NCI-H460 (cell line): ENCODE measurements at regions not wholly inside any gene's neighbourhood (a gene's known extent, or its start where the extent isn't known, plus 50 kb on each side); places are given as distances from the start of the nearest gene placed in this dataset.

Source experiments
- DNase-seq: peaks from one replicate; pipeline ENCODE4 v3.0.0-alpha.2; 2016; ENCODE audit warnings: low read depth; ENCODE audit errors: extremely low read depth

DNA sequence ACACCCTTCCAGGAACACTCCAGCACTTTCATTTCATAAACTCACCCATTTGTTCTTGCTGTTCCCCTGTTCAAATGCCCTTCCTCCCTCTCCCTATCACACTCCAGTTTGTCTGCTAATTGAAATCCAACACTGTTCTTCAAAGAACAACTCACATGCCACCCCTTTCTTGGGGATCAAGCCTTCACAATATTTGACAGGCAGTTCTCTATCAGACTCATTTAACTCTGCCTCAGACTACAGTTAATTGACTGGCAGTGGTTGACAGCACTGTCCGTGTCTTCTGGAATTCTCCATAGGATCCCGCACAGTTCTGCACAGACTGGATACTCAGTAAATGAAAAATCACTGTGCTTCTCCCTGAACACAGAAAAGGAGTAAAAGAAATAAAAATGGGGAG lies 87.8 kb downstream of the PMP22 start:
- no peak for DNase-seq

DNA sequence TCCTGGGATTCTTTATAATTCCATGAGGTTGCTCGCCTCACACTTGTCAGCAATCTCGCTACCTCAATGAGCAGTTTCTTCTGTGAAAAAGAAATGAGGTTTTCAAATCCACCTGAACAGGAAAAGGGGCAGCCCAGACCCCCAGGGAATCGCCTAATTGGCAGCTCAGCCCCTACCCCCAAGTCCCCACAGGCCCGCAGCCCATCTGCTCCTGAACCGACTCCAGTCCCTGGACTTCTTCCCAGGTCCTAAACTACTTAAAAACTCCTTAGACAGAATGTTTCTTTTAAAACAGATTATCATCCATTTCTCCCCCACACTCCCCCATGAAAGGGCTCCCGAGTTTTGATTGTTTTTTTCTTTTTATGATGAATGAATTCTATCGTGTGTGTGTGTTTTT lies 89.8 kb downstream of the PMP22 start:
- no peak for DNase-seq

DNA sequence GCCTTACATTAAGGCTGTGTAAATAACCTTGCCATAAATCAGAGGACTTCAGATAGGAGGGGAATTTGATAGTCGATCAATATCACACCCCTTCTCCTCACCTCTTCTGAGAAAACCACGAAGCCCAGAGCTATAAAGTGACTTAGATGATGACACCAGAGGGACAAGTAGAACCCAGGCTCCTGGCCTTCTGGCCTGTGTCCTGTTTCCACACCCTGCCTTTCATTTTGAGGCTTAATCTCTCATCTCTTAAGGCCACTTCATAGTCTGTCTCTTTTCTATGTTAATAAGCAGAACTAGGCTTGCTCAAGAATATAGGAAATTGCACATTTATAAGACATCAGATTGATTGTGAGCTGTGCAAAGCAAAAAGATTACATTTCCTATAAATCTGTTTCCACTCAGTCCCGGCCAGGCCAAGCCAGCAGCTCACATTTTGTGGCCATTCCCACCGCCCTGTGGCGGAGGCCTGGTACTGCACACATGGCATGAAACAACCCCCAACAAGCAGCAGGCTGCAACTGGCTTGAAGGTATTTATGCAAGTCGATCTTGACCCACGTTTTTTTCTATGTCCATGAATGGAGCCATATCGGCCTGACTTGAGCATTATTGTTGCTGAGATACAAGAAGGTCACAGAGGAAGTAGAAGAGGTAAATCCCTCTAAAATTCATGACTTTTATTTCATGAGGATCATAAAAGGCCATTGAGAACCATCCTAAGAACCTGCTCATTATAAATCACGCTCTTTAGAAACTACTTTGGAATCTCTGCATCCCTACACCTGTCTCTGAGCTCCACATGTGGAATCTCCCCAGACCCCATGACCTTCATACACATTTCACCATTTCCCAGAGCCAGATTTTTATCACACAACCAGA lies 93.7 kb downstream of the PMP22 start:
- DNase-seq: peak; percentile 62

DNA sequence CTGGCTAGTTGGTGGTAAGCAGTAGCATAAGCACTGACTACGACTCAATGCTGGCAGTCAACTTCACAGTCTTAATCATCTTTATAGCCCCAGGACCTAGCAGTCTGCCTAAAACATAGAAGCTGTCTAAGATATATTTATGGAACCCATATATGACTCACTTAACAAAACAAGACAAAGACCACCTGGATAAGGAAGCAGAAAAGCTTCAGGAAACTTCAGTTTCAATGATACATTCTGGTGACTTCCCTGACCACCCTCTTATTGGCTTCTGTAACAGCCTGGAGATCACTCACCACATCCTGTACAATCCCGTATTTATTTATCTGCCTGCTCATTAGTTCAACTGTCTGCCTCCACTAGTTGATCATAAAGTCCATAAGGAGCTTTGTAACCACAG lies 95.5 kb downstream of the PMP22 start:
- no peak for DNase-seq

DNA sequence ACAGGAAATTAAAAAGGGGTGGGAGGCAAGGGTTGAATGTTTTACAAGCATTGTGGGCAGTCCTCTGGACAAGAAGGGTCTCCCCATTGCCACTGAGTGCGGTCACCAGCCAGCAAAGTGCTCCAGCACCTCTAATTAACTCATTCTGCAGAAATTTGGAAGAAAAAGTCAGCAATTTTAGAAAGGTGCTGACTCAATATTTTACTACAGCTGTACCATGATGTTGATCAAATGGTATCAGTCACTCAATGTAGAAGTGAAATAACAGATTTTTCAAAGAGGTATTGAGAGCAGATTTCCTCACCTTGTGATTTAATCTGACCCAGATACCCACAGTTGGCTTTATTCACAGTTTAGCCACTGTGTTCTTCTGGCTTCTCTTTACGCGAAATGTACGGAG lies 96.7 kb downstream of the PMP22 start:
- no peak for DNase-seq

DNA sequence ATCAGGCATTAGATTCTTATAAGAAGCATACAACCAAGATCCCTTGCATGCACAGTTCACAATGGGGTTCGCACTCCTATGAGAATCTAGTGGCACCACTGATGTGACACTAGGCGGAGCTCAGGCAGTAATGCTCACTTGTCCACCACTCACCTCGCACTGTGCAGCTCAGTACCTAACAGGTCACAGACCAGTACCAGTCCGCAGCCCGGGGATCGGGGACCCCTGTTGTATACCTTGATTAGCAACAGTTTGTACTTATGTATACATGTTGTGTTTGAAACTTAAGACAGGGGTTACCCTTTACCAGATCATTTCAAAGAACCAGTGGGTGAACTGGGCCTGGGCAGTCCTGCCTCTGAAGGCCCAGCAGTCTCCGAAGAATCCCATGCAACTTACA lies 103.7 kb downstream of the PMP22 start:
- no peak for DNase-seq

DNA sequence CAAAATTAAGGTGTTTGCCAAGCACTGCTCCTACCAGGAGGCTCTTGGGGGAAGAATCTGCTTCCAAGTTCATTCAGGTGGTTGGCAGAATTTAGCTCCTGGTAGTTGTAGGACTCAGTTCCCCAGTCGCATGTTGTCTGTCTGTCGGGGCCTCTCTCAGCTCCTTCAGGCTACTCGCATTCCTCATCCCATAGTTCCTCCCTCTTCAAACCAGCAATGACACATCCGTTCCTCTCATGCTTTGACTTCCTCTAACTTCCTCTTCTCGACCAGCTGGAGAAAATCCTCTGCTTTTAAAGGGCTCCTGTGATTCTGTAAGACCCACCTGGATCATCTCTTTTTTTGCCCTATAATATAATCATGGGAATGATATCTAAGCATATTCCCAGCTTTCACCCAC lies 108.1 kb downstream of the PMP22 start:
- DNase-seq: no peak

DNA sequence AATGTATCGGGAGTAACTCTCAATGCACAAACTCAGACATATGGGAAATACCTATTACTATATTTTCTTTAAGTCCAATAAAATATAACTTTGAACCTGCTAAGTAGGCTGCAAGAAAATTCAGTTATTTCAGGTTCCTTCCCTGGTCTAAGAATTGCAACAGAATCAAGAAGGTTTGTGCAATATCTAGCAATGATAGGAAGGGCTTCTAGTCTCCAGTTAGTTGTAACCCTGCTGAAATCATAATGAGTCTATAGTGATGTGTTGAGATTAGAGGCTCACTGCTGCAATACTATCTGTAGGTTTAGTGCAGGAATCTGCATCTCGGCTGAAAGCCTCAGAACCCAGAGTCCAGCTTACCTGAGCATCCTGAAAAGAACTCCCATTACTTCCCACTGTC lies 110.5 kb downstream of the PMP22 start:
- no peak for DNase-seq

DNA sequence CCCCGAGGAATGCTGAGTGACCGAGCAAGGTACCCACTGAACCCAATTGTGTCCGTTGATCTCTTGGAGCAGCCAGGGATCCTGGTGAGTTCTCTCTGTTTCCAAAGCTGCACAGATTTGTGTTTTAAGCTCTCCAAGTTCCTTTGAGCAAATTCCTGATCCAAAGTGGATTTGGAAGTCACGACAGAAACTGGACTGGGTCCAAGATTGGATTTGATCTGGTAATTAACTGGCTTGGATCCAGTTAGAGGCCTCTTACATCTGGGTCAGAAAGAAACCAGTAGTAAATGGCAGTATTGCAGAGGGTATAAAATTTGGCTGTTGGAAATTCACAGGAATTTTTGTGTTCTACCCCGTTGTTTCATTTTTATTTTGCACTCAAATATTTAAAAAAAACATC lies 119.5 kb downstream of the PMP22 start:
- no peak for DNase-seq

DNA sequence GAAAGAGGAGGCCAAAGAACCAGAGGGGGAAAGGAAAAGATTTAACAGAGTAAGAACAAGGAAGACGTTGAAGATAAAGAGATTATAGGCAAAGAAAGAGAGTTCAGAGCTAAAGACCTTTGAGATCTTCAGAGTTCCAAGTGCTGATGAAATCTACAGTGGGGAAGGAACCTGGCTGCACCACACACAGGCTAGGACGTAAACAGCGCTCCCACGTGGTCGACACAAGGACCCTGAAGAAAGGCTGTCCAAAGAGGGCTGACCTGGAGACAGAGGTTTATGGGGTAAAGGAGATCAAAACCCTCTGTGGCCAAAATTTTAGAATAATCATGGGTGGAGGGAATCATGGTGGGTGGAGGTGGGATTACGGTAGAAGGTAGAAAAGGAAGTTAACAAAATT lies 121.6 kb downstream of the PMP22 start:
- no peak for DNase-seq

DNA sequence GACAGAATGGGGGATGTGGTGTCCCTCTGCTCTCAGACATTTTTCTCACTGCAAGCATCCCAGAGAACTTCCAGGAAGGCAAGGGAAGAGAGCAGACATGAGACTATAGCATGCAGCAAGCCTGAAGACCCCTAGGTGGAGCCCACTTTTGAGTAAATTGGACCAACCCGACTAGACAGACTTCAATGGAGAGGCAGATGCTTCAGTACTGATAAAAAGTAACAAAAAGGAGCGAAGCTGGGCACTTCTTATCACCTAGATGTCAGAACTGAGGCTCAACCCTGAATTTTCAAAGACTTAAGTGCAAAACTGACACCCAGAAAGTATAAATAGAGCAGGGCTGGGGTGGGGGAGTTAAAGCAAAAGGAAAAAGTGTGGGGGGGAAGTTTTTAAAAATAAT lies 130.8 kb downstream of the PMP22 start:
- DNase-seq: no peak

DNA sequence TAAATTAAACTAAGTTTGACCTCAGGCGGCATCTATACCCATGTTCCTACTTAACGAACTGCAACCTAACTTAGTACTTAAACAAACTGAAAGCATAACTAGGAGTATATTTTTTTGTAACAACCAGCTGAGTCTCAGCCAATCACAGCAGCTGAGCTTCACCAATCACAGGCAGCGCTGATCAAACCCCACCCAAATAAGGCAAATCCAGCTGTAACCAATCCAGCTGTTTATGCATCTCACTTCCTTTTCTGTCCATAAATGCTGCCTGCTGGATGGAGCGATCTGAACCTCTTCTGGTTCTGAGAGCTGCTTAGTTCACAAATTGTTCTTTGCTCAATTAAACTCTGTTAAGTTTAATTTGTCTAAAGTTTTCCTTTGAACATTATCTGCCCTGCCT lies 131.3 kb downstream of the PMP22 start:
- DNase-seq: no peak

DNA sequence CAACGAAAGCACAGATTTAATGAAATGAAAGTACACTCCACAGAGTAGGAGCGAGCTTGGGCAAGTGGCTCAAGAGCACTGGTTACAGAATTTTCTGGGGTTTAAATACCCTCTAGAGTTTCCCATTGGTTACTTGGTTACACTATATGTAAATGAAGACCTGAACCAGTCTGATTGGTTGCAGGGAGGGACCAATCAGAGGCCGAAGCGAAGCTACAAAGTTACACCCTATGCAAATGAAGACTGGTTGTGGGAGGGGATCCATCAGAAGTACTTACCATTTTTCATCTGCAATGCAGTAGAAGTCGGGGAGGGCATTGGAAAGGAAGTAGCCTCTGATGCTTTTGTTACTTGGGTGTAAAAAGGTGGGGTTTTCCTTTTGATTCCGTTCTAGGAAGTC lies 132.0 kb downstream of the PMP22 start:
- no peak for DNase-seq

DNA sequence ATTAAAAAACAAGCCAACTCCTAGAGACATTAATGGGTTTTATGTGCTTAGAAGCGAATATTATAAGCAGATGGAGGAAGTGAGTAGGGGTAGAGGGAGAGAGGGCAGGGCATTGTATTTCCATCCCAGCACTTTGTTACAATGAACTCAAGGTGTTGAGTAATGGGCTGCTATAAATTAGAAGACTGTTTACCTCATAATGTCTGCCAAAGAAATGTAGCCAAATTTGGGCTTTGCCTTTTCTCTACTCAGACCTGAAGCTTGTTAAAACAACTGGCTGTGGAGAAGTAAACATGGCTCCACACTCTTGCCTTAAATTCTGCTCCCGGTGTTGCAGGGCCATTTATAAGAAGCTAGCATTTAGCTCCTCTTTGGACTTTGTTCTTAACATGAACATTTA lies 134.7 kb downstream of the PMP22 start:
- no peak for DNase-seq

DNA sequence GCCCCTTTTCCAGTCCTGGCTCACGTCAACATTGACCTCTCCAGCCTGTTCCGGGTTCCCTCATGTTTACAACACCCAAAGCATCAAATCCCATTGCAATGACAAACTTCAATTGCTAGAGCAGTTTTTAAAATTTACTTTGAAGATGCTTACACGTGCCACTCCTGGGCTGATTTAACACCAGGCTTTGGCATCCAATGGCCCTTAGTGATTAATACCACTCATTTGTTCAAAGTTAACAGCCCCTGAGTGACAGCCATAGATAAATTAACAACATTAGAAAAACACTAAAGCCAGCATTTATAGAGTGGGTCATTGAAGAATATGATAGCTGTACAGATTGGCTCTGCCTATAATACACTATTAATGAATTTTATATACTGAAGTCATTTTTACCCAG lies 135.1 kb downstream of the PMP22 start:
- no peak for DNase-seq

DNA sequence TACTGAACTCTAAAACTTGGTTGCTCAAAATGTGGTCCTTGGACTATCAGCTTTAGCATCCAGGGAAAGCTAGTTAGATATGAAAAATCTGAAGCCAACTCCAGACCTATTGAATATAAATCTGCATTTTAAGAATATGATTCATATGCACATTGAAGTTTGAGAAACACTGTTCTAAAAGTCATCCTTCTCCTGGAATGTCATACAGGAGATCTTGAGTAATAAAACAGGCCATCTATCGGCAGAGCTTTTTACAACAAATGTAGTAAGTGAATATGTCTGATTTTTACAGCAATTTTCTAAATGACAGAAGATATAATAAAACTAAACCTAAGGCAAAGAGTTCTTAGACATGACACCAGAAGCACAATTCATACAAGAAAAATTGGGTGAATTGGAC lies 140.4 kb downstream of the PMP22 start:
- no peak for DNase-seq

DNA sequence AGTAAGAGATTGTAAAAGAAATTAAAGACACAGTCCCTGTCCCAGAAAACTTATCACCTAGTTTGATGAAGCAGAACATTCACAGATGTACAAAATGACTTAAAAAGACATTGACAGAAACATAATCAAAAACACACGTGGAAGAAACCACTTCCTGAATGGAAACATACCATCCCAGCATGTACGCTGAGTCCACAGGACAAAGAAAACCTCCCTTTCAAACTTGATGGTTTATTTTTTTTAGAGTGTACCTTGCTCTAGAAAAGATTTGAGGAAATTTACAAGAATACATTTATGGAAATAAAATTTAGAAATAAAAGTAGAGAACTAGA lies 140.9 kb downstream of the PMP22 start:
- no peak for DNase-seq

DNA sequence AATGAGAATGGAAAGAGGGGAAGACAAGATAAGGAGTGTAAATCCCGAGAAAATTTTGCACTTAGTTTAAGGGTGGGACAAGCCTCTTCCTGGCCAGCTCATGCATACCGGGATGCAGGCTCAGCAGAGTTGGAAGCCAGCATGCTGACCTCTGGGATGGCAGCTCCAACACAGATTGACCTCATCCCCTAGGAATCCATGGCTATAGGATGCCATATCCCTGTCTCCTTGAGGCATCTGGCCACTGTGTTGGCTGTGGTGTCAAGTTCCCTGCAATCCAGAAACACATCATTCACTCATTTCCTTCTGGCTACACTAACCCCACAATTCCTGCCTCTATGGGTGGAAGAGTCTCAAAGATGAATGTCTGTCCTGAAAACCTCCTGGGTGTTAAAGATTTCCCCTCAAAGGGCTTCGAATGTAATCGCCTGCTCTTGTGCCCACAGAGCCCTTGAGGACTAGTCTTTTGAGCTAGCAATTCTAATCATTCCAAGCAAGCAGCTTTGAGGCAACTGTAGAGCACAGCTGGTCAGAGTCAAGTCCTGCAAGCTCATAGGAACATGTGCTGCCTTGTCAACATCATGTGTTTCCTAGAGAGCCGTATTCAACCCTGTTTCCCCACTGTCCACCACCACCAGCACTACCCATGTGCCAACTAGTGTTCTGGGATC lies 141.4 kb downstream of the PMP22 start:
- no peak for DNase-seq

DNA sequence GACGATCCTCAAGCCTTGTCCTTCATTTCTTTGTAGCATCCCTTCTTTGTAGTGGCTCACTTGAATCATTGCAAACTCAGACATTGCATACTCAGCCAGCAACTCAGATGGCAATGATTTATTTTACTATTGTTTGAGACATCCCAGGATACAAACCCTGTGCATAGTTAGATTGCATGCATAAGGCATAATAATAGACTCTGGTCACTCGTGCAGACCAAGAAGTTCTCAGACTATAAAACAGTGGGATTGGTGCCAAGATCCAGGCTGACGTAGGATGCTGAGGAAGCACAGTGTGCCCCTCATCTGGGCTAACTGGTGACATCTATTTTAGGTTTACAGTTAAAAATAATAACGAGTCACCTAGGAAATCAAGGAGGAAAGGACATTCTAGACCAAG lies 142.3 kb downstream of the PMP22 start:
- DNase-seq: no peak

DNA sequence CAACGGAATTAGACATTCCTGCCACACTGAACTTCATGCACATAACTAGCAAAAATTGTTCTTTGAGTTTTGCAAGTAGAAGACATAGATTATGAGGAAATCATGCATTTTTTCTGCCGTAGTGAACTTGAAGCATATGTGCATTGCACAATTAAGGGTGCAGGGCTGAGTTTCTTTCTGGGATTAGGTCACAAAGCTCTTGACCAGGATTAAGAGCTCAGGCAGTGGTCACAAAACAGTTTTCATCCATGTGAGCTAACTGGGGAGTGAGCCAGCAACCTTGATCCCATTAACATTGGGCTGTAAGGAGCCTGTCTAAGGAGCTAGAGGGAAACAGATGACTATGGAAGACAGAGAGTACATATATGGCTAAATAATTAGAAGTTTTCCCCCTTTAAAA lies 143.7 kb downstream of the PMP22 start:
- no peak for DNase-seq

DNA sequence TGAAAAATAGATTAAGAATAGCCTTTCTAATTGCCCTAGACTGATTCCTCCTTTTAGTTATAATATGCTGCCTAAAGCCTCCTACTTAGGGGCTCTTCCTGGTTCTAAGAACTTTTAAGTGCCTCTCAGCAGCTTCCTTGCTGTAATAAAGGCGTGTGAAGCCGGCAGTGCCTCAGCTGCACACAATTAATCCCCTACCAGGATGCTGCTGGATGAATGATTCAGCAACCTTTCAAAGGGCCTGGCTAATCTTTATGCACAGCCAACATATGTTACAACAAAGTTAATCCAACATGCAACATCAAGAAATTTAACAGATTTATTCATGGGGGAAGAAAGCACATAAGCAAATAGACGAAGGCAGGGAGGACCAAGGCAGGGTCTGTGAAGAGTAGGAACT lies 145.2 kb downstream of the PMP22 start:
- DNase-seq: no peak

DNA sequence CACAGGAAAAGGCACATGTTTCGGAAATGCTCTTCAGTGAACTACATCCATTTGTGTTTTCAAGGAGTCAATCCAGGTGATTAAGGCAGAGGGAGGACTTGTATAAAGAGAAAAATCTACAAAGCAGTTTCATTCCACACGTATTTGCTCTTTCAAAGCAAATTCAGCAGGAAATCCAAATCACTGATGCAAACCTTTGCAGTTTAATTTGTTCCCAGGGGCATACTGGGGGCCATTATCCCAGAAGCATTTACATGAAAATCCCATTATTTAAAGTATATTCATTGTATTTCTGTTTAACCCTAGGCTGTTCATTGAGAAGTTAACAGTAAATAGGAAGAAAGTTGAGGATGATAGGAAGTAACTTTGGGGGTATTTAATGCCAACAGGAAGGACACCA lies 147.9 kb downstream of the PMP22 start:
- no peak for DNase-seq
